ENCODE measurements at regions not wholly inside any gene's neighbourhood (a gene's known extent, or its start where the extent isn't known, plus 50 kb on each side); places are given as distances from the start of the nearest gene placed in this dataset.

- DNase-seq (ENCODE audit: insufficient read length, low spot score) (no peak), FAIRE-seq (no peak)
Measured at GRCh38 chr3:8183627-8184026, 318.0 kb upstream of the LMCD1 start.

GRCh38 chr3:8186213-8186612, 315.4 kb upstream of the LMCD1 start:
- FAIRE-seq (no peak), DNase-seq (ENCODE audit: insufficient read length, low spot score) (no peak)

GRCh38 chr3:8187996-8188395, 313.6 kb upstream of the LMCD1 start:
- DNase-seq (ENCODE audit: insufficient read length, low spot score): no peak
- no peak for FAIRE-seq

GRCh38 chr3:8189051-8189450, 312.6 kb upstream of the LMCD1 start:
- no peak for DNase-seq (ENCODE audit: insufficient read length, low spot score)
- FAIRE-seq: no peak

- no peak for FAIRE-seq
Measured at GRCh38 chr3:8191406-8191805, 310.2 kb upstream of the LMCD1 start.

GRCh38 chr3:8197384-8197783, 304.2 kb upstream of the LMCD1 start:
- FAIRE-seq: no peak
- DNase-seq (ENCODE audit: insufficient read length, low spot score): no peak

More at GRCh38 chr3:8191406-8191805, 310.2 kb upstream of the LMCD1 start:
- DNase-seq (ENCODE audit: insufficient read length, low spot score): no peak

GRCh38 chr3:8198605-8199004, 303.0 kb upstream of the LMCD1 start:
- DNase-seq (ENCODE audit: insufficient read length, low spot score) (no peak), FAIRE-seq (no peak)

- DNase-seq (ENCODE audit: insufficient read length, low spot score): no peak
- FAIRE-seq: no peak
Measured at GRCh38 chr3:8200996-8201395, 300.6 kb upstream of the LMCD1 start.

- no peak for DNase-seq (ENCODE audit: insufficient read length, low spot score)
Measured at GRCh38 chr3:8201886-8202285, 299.7 kb upstream of the LMCD1 start.

GRCh38 chr3:8204331-8204730, 297.3 kb upstream of the LMCD1 start:
- DNase-seq (ENCODE audit: insufficient read length, low spot score): no peak
- no peak for FAIRE-seq

More at GRCh38 chr3:8201886-8202285, 299.7 kb upstream of the LMCD1 start:
- no peak for FAIRE-seq

GRCh38 chr3:8204853-8205650, 296.6 kb upstream of the LMCD1 start:
- FAIRE-seq: no peak
- DNase-seq (ENCODE audit: insufficient read length, low spot score): no peak

- FAIRE-seq (no peak), DNase-seq (ENCODE audit: insufficient read length, low spot score) (no peak)
Measured at GRCh38 chr3:8205881-8206280, 295.7 kb upstream of the LMCD1 start.

- no peak for DNase-seq (ENCODE audit: insufficient read length, low spot score)
- no peak for FAIRE-seq
Measured at GRCh38 chr3:8206971-8207617, 294.5 kb upstream of the LMCD1 start.

- FAIRE-seq (no peak), DNase-seq (ENCODE audit: insufficient read length, low spot score) (no peak)
Measured at GRCh38 chr3:8210882-8211341, 290.7 kb upstream of the LMCD1 start.

- FAIRE-seq: no peak
- DNase-seq (ENCODE audit: insufficient read length, low spot score): no peak
Measured at GRCh38 chr3:8212794-8213193, 288.8 kb upstream of the LMCD1 start.

GRCh38 chr3:8213286-8213685, 288.3 kb upstream of the LMCD1 start:
- DNase-seq (ENCODE audit: insufficient read length, low spot score) (no peak), FAIRE-seq (no peak)

- FAIRE-seq (no peak), DNase-seq (ENCODE audit: insufficient read length, low spot score) (no peak)
Measured at GRCh38 chr3:8215821-8216220, 285.8 kb upstream of the LMCD1 start.

GRCh38 chr3:8218353-8218940, 283.2 kb upstream of the LMCD1 start:
- FAIRE-seq (no peak), DNase-seq (ENCODE audit: insufficient read length, low spot score) (no peak)

- FAIRE-seq: no peak
- DNase-seq (ENCODE audit: insufficient read length, low spot score): no peak
Measured at GRCh38 chr3:8220291-8220690, 281.3 kb upstream of the LMCD1 start.

- no peak for FAIRE-seq
- no peak for DNase-seq (ENCODE audit: insufficient read length, low spot score)
Measured at GRCh38 chr3:8223766-8224165, 277.9 kb upstream of the LMCD1 start.

GRCh38 chr3:8224941-8225340, 276.7 kb upstream of the LMCD1 start:
- FAIRE-seq (no peak), DNase-seq (ENCODE audit: insufficient read length, low spot score) (no peak)

GRCh38 chr3:8233938-8234337, 267.7 kb upstream of the LMCD1 start:
- no peak for FAIRE-seq

More at GRCh38 chr3:8233938-8234337, 267.7 kb upstream of the LMCD1 start:
- no peak for DNase-seq (ENCODE audit: insufficient read length, low spot score)
